ENCODE measurements at regions not wholly inside any gene's neighbourhood (a gene's known extent, or its start where the extent isn't known, plus 50 kb on each side); places are given as distances from the start of the nearest gene placed in this dataset.
A peak's percentile ranks its signal among the peaks of the same experiment; 100 is the strongest.

GRCh38 chr4:104940927-104941326, 205.7 kb upstream of the TET2 start:
- H3K4me1 Mint-ChIP-seq = peaks cover 15 to 32% (median 16%) of the 10 kb centered on the region in 3 donors
- Histone ChIP-seq H3K36me3 (ENCODE audit: control insufficient read depth in 2 of 2, extremely low read depth in 1 of 2, insufficient read depth in 1 of 2, low read length in 1 of 2) (no peaks in the 10 kb centered on the region), H3K27ac (ENCODE audit: low read length) (no peak overlapping the region), H3K4me1 (ENCODE audit: control insufficient read depth in 1 of 2, extremely low read depth in 1 of 2, insufficient read depth in 2 of 2, low read length in 2 of 2) (peaks cover 2 to 14% of the 10 kb centered on the region in 2 experiments), H3K4me3 (ENCODE audit: control insufficient read depth in 1 of 2, extremely low read depth in 1 of 2, low read length in 1 of 2) (no peak overlapping the region), H3K27me3 (replicated peaks in 1 of 2; ENCODE audit: control insufficient read depth in 2 of 2, extremely low read depth in 1 of 2, insufficient read depth in 2 of 2, low read length in 1 of 2) (no peaks in the 10 kb centered on the region), H3K9me3 (no peaks in the 10 kb centered on the region)
- no peak overlapping the region for H3K27ac Mint-ChIP-seq
- no CpG with 5 or more reads among the region's 2 CpGs for WGBS (ENCODE audit: insufficient coverage)
- DNase-seq (no peak), ATAC-seq (replicated peaks in 1 of 4) (no peak)
- H3K9me3 Mint-ChIP-seq = no peaks in the 10 kb centered on the region
- ChIA-PET POLR2A (no interaction called here), CTCF (interaction anchor here in 1 of 2 donors (0.6 kb wide), 1 partner anchor 13 kb away, joined by 4 read pairs; no protein-coding TSS in a partner anchor)
- no peak overlapping the region for H3K4me3 Mint-ChIP-seq
- H3K36me3 Mint-ChIP-seq = no peaks in the 10 kb centered on the region
- no peaks in the 10 kb centered on the region for H3K27me3 Mint-ChIP-seq

GRCh38 chr4:104941661-104942062, 205.0 kb upstream of the TET2 start:
- peaks cover 0 to 4% (median 0%) of the 10 kb centered on the region in 3 donors for H3K9me3 Mint-ChIP-seq
- no peak for DNase-seq
- ChIA-PET CTCF (no interaction called here), POLR2A (no interaction called here)
- peaks cover 15 to 32% (median 16%) of the 10 kb centered on the region in 3 donors for H3K4me1 Mint-ChIP-seq
- Histone ChIP-seq H3K9me3 (no peaks in the 10 kb centered on the region), H3K27me3 (replicated peaks in 1 of 2; ENCODE audit: control insufficient read depth in 2 of 2, extremely low read depth in 1 of 2, insufficient read depth in 2 of 2, low read length in 1 of 2) (no peaks in the 10 kb centered on the region), H3K36me3 (ENCODE audit: control insufficient read depth in 2 of 2, extremely low read depth in 1 of 2, insufficient read depth in 1 of 2, low read length in 1 of 2) (no peaks in the 10 kb centered on the region), H3K4me1 (ENCODE audit: control insufficient read depth in 1 of 2, extremely low read depth in 1 of 2, insufficient read depth in 2 of 2, low read length in 2 of 2) (peaks cover 2 to 14% of the 10 kb centered on the region in 2 experiments), H3K27ac (ENCODE audit: low read length) (no peak overlapping the region), H3K4me3 (ENCODE audit: control insufficient read depth in 1 of 2, extremely low read depth in 1 of 2, low read length in 1 of 2) (no peak overlapping the region)
- no peak overlapping the region for H3K4me3 Mint-ChIP-seq
- no CpG with 5 or more reads among the region's 1 CpG for WGBS (ENCODE audit: insufficient coverage)
- no peaks in the 10 kb centered on the region for H3K27me3 Mint-ChIP-seq
- H3K27ac Mint-ChIP-seq = no peak overlapping the region
- H3K36me3 Mint-ChIP-seq = no peaks in the 10 kb centered on the region
- ATAC-seq (replicated peaks in 1 of 4) = no peak

- Histone ChIP-seq H3K27me3 (replicated peaks in 1 of 2; ENCODE audit: control insufficient read depth in 2 of 2, extremely low read depth in 1 of 2, insufficient read depth in 2 of 2, low read length in 1 of 2) (no peaks in the 10 kb centered on the region), H3K9me3 (no peaks in the 10 kb centered on the region), H3K27ac (ENCODE audit: low read length) (no peak overlapping the region), H3K4me1 (ENCODE audit: control insufficient read depth in 1 of 2, extremely low read depth in 1 of 2, insufficient read depth in 2 of 2, low read length in 2 of 2) (peaks cover 2 to 14% of the 10 kb centered on the region in 2 experiments), H3K36me3 (ENCODE audit: control insufficient read depth in 2 of 2, extremely low read depth in 1 of 2, insufficient read depth in 1 of 2, low read length in 1 of 2) (no peaks in the 10 kb centered on the region), H3K4me3 (ENCODE audit: control insufficient read depth in 1 of 2, extremely low read depth in 1 of 2, low read length in 1 of 2) (no peak overlapping the region)
- H3K4me1 Mint-ChIP-seq = peaks cover 11 to 26% (median 12%) of the 10 kb centered on the region in 3 donors
- WGBS (ENCODE audit: insufficient coverage) = 93% methylated on average over 3 of the region's 6 CpGs
- ATAC-seq (replicated peaks in 1 of 4) (peak; percentile 81 to 90 (median 83)), DNase-seq (peak in 20 of 35 experiments; percentile 7 to 56 (median 27))
- H3K27me3 Mint-ChIP-seq = no peaks in the 10 kb centered on the region
- peak overlapping the region; percentile 13 to 23 for H3K27ac Mint-ChIP-seq
- H3K9me3 Mint-ChIP-seq = peaks cover 0 to 4% (median 0%) of the 10 kb centered on the region in 3 donors
- H3K4me3 Mint-ChIP-seq = no peak overlapping the region
- no peaks in the 10 kb centered on the region for H3K36me3 Mint-ChIP-seq
- ChIA-PET CTCF (no interaction called here), POLR2A (no interaction called here)
Observed at GRCh38 chr4:104942990-104943743, 203.5 kb upstream of the TET2 start.

GRCh38 chr4:104944596-104944995, 202.1 kb upstream of the TET2 start:
- ATAC-seq (replicated peaks in 1 of 4) (no peak), DNase-seq (no peak)
- H3K4me3 Mint-ChIP-seq = no peak overlapping the region
- H3K9me3 Mint-ChIP-seq = peaks cover 0 to 4% (median 0%) of the 10 kb centered on the region in 3 donors
- Histone ChIP-seq H3K27me3 (replicated peaks in 1 of 2; ENCODE audit: control insufficient read depth in 2 of 2, extremely low read depth in 1 of 2, insufficient read depth in 2 of 2, low read length in 1 of 2) (no peaks in the 10 kb centered on the region), H3K27ac (ENCODE audit: low read length) (no peak overlapping the region), H3K9me3 (no peaks in the 10 kb centered on the region), H3K36me3 (ENCODE audit: control insufficient read depth in 2 of 2, extremely low read depth in 1 of 2, insufficient read depth in 1 of 2, low read length in 1 of 2) (no peaks in the 10 kb centered on the region), H3K4me3 (ENCODE audit: control insufficient read depth in 1 of 2, extremely low read depth in 1 of 2, low read length in 1 of 2) (no peak overlapping the region), H3K4me1 (ENCODE audit: control insufficient read depth in 1 of 2, extremely low read depth in 1 of 2, insufficient read depth in 2 of 2, low read length in 2 of 2) (peaks cover 0 to 2% of the 10 kb centered on the region in 2 experiments)
- ChIA-PET CTCF (no interaction called here), POLR2A (interaction anchor here in 1 of 2 donors (0.6 kb wide), 1 partner anchor 41 kb away, joined by 4 read pairs; no protein-coding TSS in a partner anchor)
- peaks cover 4 to 15% (median 4%) of the 10 kb centered on the region in 3 donors for H3K4me1 Mint-ChIP-seq
- no peak overlapping the region for H3K27ac Mint-ChIP-seq
- H3K36me3 Mint-ChIP-seq = no peaks in the 10 kb centered on the region
- H3K27me3 Mint-ChIP-seq = no peaks in the 10 kb centered on the region

- Histone ChIP-seq H3K27ac (ENCODE audit: low read length) (no peak overlapping the region), H3K36me3 (ENCODE audit: control insufficient read depth in 2 of 2, extremely low read depth in 1 of 2, insufficient read depth in 1 of 2, low read length in 1 of 2) (no peaks in the 10 kb centered on the region), H3K4me1 (ENCODE audit: control insufficient read depth in 1 of 2, extremely low read depth in 1 of 2, insufficient read depth in 2 of 2, low read length in 2 of 2) (peaks cover 6 to 7% of the 10 kb centered on the region in 2 experiments), H3K27me3 (replicated peaks in 1 of 2; ENCODE audit: control insufficient read depth in 2 of 2, extremely low read depth in 1 of 2, insufficient read depth in 2 of 2, low read length in 1 of 2) (peaks cover 0 to 6% of the 10 kb centered on the region in 2 experiments), H3K9me3 (no peaks in the 10 kb centered on the region), H3K4me3 (ENCODE audit: control insufficient read depth in 1 of 2, extremely low read depth in 1 of 2, low read length in 1 of 2) (no peak overlapping the region)
- ChIA-PET CTCF (no interaction called here), POLR2A (no interaction called here)
- H3K9me3 Mint-ChIP-seq = peaks cover 2 to 9% (median 4%) of the 10 kb centered on the region in 3 donors
- DNase-seq (no peak), ATAC-seq (replicated peaks in 1 of 4) (no peak)
- peaks cover 10 to 13% (median 12%) of the 10 kb centered on the region in 3 donors for H3K4me1 Mint-ChIP-seq
- no peak overlapping the region for H3K4me3 Mint-ChIP-seq
- H3K27me3 Mint-ChIP-seq = no peaks in the 10 kb centered on the region
- WGBS (ENCODE audit: insufficient coverage) = 79% methylated on average over 3 of the region's 4 CpGs
- no peaks in the 10 kb centered on the region for H3K36me3 Mint-ChIP-seq
- H3K27ac Mint-ChIP-seq = no peak overlapping the region
Observed at GRCh38 chr4:104964410-104965175, 182.1 kb upstream of the TET2 start.

GRCh38 chr4:104966349-104967033, 180.2 kb upstream of the TET2 start:
- peak in 4 of 35 experiments; percentile 0 to 51 (median 20) for DNase-seq
- H3K36me3 Mint-ChIP-seq = no peaks in the 10 kb centered on the region
- H3K4me3 Mint-ChIP-seq = peak overlapping the region; percentile 37 to 68 (median 67)
- H3K4me1 Mint-ChIP-seq = peaks cover 10 to 13% (median 12%) of the 10 kb centered on the region in 3 donors
- no peaks in the 10 kb centered on the region for H3K9me3 ChIP-seq
- no CpG with 5 or more reads among the region's 3 CpGs for WGBS (ENCODE audit: insufficient coverage)
- ChIA-PET CTCF (interaction anchor here in 1 of 2 donors (0.5 kb wide), 1 partner anchor 107 kb away, joined by 5 read pairs; no protein-coding TSS in a partner anchor), POLR2A (no interaction called here)
- no peak overlapping the region for H3K4me3 ChIP-seq (ENCODE audit: control insufficient read depth in 1 of 2, extremely low read depth in 1 of 2, low read length in 1 of 2)
- peaks cover 6 to 7% of the 10 kb centered on the region in 2 experiments for H3K4me1 ChIP-seq (ENCODE audit: control insufficient read depth in 1 of 2, extremely low read depth in 1 of 2, insufficient read depth in 2 of 2, low read length in 2 of 2)
- peak; percentile 79 to 98 (median 82) for ATAC-seq (replicated peaks in 1 of 4)
- no peaks in the 10 kb centered on the region for H3K9me3 Mint-ChIP-seq
- no peaks in the 10 kb centered on the region for H3K36me3 ChIP-seq (ENCODE audit: control insufficient read depth in 2 of 2, extremely low read depth in 1 of 2, insufficient read depth in 1 of 2, low read length in 1 of 2)
- no peaks in the 10 kb centered on the region for H3K27me3 Mint-ChIP-seq
- H3K27me3 ChIP-seq (replicated peaks in 1 of 2; ENCODE audit: control insufficient read depth in 2 of 2, extremely low read depth in 1 of 2, insufficient read depth in 2 of 2, low read length in 1 of 2) = peaks cover 0 to 6% of the 10 kb centered on the region in 2 experiments
- peak overlapping the region; percentile 88 to 91 for H3K27ac Mint-ChIP-seq
- H3K27ac ChIP-seq (ENCODE audit: low read length) = peak overlapping the region; percentile 63
